Pancreas (tissue), 10 donors: ENCODE measurements at regions not wholly inside any gene's neighbourhood (a gene's known extent, or its start where the extent isn't known, plus 50 kb on each side); places are given as distances from the start of the nearest gene placed in this dataset.
A peak's percentile ranks its signal among the peaks of the same experiment; 100 is the strongest.

Experiments used
- ATAC-seq, 4 donors: fragments of 200-7000 bp; cut with Tn5 transposase; one replicate each; pipeline versions ENCODE4 v1.8.0 to v1.9.1; 2020; ENCODE audit warnings: mild to moderate bottlenecking in 4 of 4, moderate library complexity in 4 of 4
- DNase-seq, 6 donors: peaks; one replicate each; pipeline ENCODE4 v3.0.0-alpha.2; 2020
- FAIRE-seq: peaks from 2 replicates; lab custom pipeline; 2012; peaks lifted over from hg19 to GRCh38; lab: Jason Lieb, UNC
- H3K27ac ChIP-seq, 4 donors: fragments of 200-600 bp; sonication (generic); 1 replicate in 3 of 4; 2 replicates in 1 of 4; pipeline versions ENCODE4 v1.5.0 to v1.8.0; 2020
- H3K27me3 ChIP-seq, 4 donors: fragments of 200-600 bp; one replicate each; pipeline ENCODE4 v1.8.0; 2021
- H3K36me3 ChIP-seq, 3 donors: fragments of 200-600 bp; sonication (generic) in 1 of 3; one replicate each; pipeline versions ENCODE4 v1.5.0 to v1.8.0; 2020 to 2021
- H3K4me1 ChIP-seq, 3 donors: fragments of 200-600 bp; one replicate each; pipeline ENCODE4 v1.8.0; 2021
- H3K4me3 ChIP-seq, 4 donors: fragments of 200-600 bp; sonication (generic) in 2 of 4; one replicate each; pipeline versions ENCODE4 v1.5.0 to v1.8.0; 2020 to 2021
- H3K9me3 ChIP-seq, 4 donors: fragments of 200-600 bp; one replicate each; pipeline ENCODE4 v1.8.0; 2021
- WGBS, 2 donors: extraction: QIAGEN DNeasy Blood & Tissue Kit; methylation state at CpG; one replicate each; pipeline ENCODE4 v1.1.7; 2013; 5-methylcytosine and 5-hydroxymethylcytosine counted together
- intact Hi-C, 3 donors: fragments of 100-400 bp; cut with DNase I; formaldehyde crosslinking; loops; one replicate each; pipeline versions ENCODE4 v1.11.1 to v1.14.2; 2022
- TF ChIP-seq, protein P1 (sequence below), 4 donors: fragments of 200-600 bp; sonication (generic) in 3 of 4; IDR thresholded peaks; one replicate each; pipeline versions ENCODE4 v1.5.0 to v1.8.0; 2021; ENCODE audit warnings: antibody characterized with exemption in 4 of 4
- donor health status: healthy with polysubstance abuse.
- donor health status: DM: no; HTN: no; CAD: no; lungs with moderate emphysema.
- donor health status: DM: no; HTN: no; CAD: no.
- donor health status: control.
- donor health status: control.
- donor health status: Bipolar disorder and iron deficiency.
- donor health status: DM: yes; HTN: yes; CAD: no.
- donor health status: DM: no; HTN: no; CAD: no.
- donor health status: DM: no; HTN: no; CAD: no.
- donor health status: DM: yes; HTN: yes; CAD: no.

DNA sequence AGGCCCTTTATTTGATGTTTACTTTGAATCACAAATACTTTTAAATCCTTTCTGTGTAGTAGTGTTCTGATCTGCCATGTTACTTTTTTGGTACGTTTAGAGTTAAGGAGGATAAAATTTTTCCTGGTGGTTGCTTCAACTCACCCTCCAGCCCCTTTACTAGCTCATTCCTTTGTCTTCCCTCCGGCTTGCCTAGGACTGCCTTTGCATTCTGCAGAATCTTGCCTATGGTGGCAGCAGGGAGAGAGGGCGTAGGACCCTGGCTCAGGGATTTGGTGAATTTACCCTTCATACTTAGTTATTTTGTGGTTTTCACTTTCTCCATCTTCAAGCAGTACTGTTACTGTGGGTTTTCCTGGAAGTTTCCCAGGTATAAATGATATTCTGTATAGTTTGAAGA, 833.5 kb downstream of the XPNPEP1 start:
- Histone ChIP-seq H3K27ac (no peak overlapping the region), H3K9me3 (no peaks in the 10 kb centered on the region), H3K36me3 (no peaks in the 10 kb centered on the region), H3K27me3 (no peaks in the 10 kb centered on the region), H3K4me1 (no peaks in the 10 kb centered on the region), H3K4me3 (no peak overlapping the region)
- intact Hi-C loops, result no loop called here
- DNase-seq (no peak), FAIRE-seq (no peak), ATAC-seq (no peak)
- WGBS, 2 donors, result 71 to 74% methylated on average over 3 of the region's 3 CpGs
- TF ChIP-seq, protein P1, sequence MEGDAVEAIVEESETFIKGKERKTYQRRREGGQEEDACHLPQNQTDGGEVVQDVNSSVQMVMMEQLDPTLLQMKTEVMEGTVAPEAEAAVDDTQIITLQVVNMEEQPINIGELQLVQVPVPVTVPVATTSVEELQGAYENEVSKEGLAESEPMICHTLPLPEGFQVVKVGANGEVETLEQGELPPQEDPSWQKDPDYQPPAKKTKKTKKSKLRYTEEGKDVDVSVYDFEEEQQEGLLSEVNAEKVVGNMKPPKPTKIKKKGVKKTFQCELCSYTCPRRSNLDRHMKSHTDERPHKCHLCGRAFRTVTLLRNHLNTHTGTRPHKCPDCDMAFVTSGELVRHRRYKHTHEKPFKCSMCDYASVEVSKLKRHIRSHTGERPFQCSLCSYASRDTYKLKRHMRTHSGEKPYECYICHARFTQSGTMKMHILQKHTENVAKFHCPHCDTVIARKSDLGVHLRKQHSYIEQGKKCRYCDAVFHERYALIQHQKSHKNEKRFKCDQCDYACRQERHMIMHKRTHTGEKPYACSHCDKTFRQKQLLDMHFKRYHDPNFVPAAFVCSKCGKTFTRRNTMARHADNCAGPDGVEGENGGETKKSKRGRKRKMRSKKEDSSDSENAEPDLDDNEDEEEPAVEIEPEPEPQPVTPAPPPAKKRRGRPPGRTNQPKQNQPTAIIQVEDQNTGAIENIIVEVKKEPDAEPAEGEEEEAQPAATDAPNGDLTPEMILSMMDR (IDR thresholded peaks at IDR 0.05), result no peak

DNA sequence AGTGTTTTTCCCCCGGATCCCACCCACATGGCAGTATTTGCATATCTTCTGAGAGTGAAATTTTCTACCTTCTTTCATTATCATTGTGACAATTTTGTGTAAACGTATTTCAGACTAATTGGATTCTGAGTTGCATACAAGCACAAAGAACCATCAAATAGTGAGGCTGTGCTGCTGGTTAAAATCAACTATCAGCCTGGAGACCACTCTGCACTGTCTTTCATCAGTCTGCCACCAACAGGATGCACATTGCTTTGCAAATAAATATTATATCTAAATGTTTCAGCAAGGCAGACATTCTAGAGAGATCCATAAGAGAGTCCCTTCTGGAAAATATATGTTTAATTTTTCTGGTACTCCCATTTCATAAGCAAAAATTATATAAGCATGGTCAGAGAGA, 851.8 kb downstream of the XPNPEP1 start:
- DNase-seq, result no peak
- intact Hi-C loops, result no loop called here
- H3K4me3 ChIP-seq, result no peak overlapping the region
- no peaks in the 10 kb centered on the region for H3K4me1 ChIP-seq
- H3K27me3 ChIP-seq, result no peaks in the 10 kb centered on the region
- WGBS, 2 donors, result 13 to 22% methylated on average over 2 of the region's 2 CpGs
- H3K36me3 ChIP-seq, result no peaks in the 10 kb centered on the region
- H3K27ac ChIP-seq, result no peak overlapping the region
- ATAC-seq, result no peak
- H3K9me3 ChIP-seq, result no peaks in the 10 kb centered on the region
- TF ChIP-seq, protein P1 (IDR thresholded peaks at IDR 0.05), result no peak
- no peak for FAIRE-seq

DNA sequence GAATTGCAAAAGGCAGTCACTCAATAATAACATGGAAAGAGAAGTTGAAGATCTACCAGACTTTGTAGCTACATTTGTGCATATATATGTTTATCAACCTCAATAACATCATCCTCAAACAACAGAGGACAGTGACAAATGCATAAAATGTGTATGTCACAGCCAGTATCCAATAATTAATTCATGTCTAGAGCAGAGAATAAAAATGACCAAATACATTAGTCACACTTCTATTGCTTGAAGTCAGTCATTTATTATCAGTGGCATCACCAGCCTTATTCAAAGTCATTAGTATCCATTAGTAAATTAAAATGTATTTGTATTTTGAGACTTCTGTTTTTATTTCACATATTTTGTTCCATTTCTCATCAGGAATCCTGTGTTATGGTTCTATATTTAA, 852.8 kb downstream of the XPNPEP1 start:
- intact Hi-C loops, result no loop called here
- FAIRE-seq, result no peak
- Histone ChIP-seq H3K27ac (no peak overlapping the region), H3K4me3 (no peak overlapping the region), H3K27me3 (no peaks in the 10 kb centered on the region), H3K36me3 (no peaks in the 10 kb centered on the region), H3K9me3 (no peaks in the 10 kb centered on the region), H3K4me1 (no peaks in the 10 kb centered on the region)
- no peak for ATAC-seq
- no peak for DNase-seq
- TF ChIP-seq, protein P1 (IDR thresholded peaks at IDR 0.05), result no peak

DNA sequence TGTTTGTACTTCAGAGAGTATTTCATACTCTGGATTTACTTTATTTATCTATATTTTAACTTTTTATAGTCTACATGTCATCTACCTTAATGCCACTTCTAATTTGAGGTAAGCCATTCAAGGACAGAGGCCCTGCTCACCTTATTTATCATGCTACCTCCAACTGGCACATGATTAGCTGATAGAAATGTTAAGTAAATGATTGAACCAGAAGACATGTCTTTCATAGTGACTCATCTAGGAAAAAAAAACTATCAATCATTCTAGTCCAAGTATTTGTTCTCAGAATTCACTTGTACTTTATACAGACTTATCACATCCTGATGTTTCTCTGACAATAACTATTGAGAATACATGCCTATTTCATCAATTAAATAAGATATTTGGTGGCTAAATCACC, 856.3 kb downstream of the XPNPEP1 start:
- no peak overlapping the region for H3K4me3 ChIP-seq

DNA sequence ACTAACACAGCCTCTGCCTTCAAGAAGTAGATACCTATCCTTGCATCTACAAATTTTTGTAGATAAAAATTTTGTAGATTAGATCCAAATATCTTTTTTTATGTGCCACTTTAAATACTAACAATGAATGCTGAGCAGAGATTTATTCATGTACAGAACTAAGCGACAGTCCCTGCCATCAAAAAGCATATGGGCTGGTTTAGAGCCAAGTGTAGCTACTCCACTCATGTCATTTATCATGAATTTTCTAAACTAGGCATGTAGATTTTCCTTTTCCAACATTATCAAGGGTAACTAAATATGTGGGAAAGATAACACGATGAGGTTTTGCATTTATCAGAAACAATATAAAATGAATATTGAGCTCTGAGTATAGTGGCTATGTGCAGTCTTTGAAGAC, 857.5 kb downstream of the XPNPEP1 start:
- H3K9me3 ChIP-seq, result no peaks in the 10 kb centered on the region
- no peak overlapping the region for H3K27ac ChIP-seq
- TF ChIP-seq, protein P1 (IDR thresholded peaks at IDR 0.05), result no peak
- FAIRE-seq (no peak), DNase-seq (no peak), ATAC-seq (no peak)
- no peaks in the 10 kb centered on the region for H3K36me3 ChIP-seq
- H3K4me3 ChIP-seq, result no peak overlapping the region
- H3K4me1 ChIP-seq, result no peaks in the 10 kb centered on the region
- WGBS, 2 donors, result 45 to 50% methylated on average over 2 of the region's 2 CpGs
- intact Hi-C loops, result no loop called here
- no peaks in the 10 kb centered on the region for H3K27me3 ChIP-seq

More for the DNA sequence above, 856.3 kb downstream of the XPNPEP1 start:
- DNase-seq (no peak), FAIRE-seq (no peak), ATAC-seq (peak in 1 of 4 donors; percentile 22)
- H3K4me1 ChIP-seq, result no peaks in the 10 kb centered on the region
- TF ChIP-seq, protein P1 (IDR thresholded peaks at IDR 0.05), result no peak
- no peaks in the 10 kb centered on the region for H3K9me3 ChIP-seq
- H3K36me3 ChIP-seq, result no peaks in the 10 kb centered on the region
- H3K27me3 ChIP-seq, result no peaks in the 10 kb centered on the region
- intact Hi-C loops, result no loop called here
- H3K27ac ChIP-seq, result no peak overlapping the region
